Colonic mucosa (tissue), 4 donors: ENCODE measurements at regions not wholly inside any gene's neighbourhood (a gene's known extent, or its start where the extent isn't known, plus 50 kb on each side); places are given as distances from the start of the nearest gene placed in this dataset.

Experiments used
- DNase-seq: peaks from one replicate; pipeline ENCODE4 v3.0.0-alpha.2; 2020
- H3K27ac ChIP-seq: fragments of 200-600 bp; one replicate; pipeline ENCODE4 v1.8.0; 2021
- H3K27me3 ChIP-seq: fragments of 200-600 bp; one replicate; pipeline ENCODE4 v1.8.0; 2021
- H3K36me3 ChIP-seq: fragments of 200-600 bp; one replicate; pipeline ENCODE4 v1.8.0; 2021
- H3K4me1 ChIP-seq: fragments of 200-600 bp; one replicate; pipeline ENCODE4 v1.8.0; 2021; ENCODE audit warnings: mild to moderate bottlenecking
- H3K4me3 ChIP-seq: fragments of 200-600 bp; one replicate; pipeline ENCODE4 v1.8.0; 2021
- H3K9ac ChIP-seq, 2 donors: one replicate each; pipeline ENCODE4 v1.7.0; 2013; ENCODE audit warnings: control low read depth in 2 of 2, low read depth in 2 of 2, low read length in 2 of 2
- H3K9me3 ChIP-seq: fragments of 200-600 bp; one replicate; pipeline ENCODE4 v1.8.0; 2021
- intact Hi-C: fragments of 100-400 bp; cut with DNase I; formaldehyde crosslinking; loops from one replicate; pipeline ENCODE4 v1.14.1; 2022
- TF ChIP-seq, protein P1 (sequence below): fragments of 200-600 bp; IDR thresholded peaks from one replicate; pipeline ENCODE4 v1.8.0; 2022; ENCODE audit warnings: antibody characterized with exemption, mild to moderate bottlenecking
- donor health status: healthy.
- donor health status: DM: no; HTN: no; CAD: no.
- donor health status: DM: no; HTN: no; CAD: no.

DNA sequence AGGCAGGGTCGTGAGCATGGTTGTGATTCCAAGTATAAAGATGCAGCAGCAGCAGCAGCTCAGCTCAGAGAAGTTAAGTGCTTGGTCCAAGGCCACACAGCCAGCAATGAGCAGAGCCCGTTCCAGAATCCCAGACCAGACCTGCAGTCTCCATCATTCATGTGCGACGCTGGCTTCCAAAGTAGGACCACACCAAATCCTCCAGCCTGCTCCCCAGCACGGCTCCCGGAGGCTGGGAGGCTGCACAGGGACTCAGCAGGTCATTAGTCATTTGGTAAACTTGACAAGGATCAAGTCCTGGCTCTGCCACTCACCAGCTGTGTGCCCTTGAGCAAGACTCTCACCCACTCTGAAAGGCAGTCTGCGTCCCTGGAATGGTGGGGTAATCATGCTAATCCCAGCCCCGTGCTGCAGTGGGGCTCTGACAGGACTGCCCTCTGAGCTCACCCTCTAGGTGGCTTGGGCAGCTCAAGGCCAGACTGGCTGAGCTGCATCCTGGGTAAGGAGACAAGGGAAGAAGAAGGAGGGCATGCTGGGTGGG is 95.1 kb upstream of the TMEM132E start:
- H3K36me3 ChIP-seq: no peaks in the 10 kb centered on the region
- no peak for DNase-seq
- TF ChIP-seq, protein P1, sequence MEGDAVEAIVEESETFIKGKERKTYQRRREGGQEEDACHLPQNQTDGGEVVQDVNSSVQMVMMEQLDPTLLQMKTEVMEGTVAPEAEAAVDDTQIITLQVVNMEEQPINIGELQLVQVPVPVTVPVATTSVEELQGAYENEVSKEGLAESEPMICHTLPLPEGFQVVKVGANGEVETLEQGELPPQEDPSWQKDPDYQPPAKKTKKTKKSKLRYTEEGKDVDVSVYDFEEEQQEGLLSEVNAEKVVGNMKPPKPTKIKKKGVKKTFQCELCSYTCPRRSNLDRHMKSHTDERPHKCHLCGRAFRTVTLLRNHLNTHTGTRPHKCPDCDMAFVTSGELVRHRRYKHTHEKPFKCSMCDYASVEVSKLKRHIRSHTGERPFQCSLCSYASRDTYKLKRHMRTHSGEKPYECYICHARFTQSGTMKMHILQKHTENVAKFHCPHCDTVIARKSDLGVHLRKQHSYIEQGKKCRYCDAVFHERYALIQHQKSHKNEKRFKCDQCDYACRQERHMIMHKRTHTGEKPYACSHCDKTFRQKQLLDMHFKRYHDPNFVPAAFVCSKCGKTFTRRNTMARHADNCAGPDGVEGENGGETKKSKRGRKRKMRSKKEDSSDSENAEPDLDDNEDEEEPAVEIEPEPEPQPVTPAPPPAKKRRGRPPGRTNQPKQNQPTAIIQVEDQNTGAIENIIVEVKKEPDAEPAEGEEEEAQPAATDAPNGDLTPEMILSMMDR: no peak
- no peaks in the 10 kb centered on the region for H3K9me3 ChIP-seq
- intact Hi-C loops: no loop called here
- H3K27ac ChIP-seq: no peak overlapping the region
- no peaks in the 10 kb centered on the region for H3K4me1 ChIP-seq
- H3K27me3 ChIP-seq: no peaks in the 10 kb centered on the region
- H3K4me3 ChIP-seq: no peak overlapping the region
- no peak overlapping the region for H3K9ac ChIP-seq

GRCh38 chr17:34482730-34483129 is 96.7 kb upstream of the TMEM132E start:
- no peak for DNase-seq
- Histone ChIP-seq H3K4me1 (no peaks in the 10 kb centered on the region), H3K9me3 (no peaks in the 10 kb centered on the region), H3K36me3 (no peaks in the 10 kb centered on the region), H3K27me3 (no peaks in the 10 kb centered on the region), H3K27ac (no peak overlapping the region), H3K4me3 (no peak overlapping the region), H3K9ac (no peak overlapping the region)
- TF ChIP-seq, protein P1: no peak
- intact Hi-C loops: no loop called here

DNA sequence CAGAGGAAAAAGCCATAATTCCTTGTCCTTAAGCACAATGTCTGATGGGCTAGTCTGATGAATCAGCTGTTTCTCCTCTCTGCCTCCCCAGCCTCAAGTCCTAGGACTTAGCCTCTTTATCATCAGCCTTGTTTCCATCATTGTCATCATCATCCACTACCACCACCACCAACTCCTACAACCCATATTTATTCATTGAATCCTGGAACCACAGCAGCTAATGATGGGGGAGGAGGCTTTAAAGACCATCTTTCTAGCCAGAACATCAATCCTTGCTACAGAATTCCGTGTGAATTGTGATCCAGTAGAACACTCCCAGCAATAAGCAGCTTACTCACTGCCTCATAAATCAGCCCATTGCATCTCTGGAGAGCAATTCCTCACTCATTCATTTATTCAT is 97.6 kb upstream of the TMEM132E start:
- no peak for DNase-seq
- Histone ChIP-seq H3K36me3 (no peaks in the 10 kb centered on the region), H3K9me3 (no peaks in the 10 kb centered on the region), H3K4me3 (no peak overlapping the region), H3K9ac (no peak overlapping the region), H3K4me1 (no peaks in the 10 kb centered on the region), H3K27ac (no peak overlapping the region), H3K27me3 (no peaks in the 10 kb centered on the region)
- TF ChIP-seq, protein P1: no peak
- intact Hi-C loops: no loop called here

DNA sequence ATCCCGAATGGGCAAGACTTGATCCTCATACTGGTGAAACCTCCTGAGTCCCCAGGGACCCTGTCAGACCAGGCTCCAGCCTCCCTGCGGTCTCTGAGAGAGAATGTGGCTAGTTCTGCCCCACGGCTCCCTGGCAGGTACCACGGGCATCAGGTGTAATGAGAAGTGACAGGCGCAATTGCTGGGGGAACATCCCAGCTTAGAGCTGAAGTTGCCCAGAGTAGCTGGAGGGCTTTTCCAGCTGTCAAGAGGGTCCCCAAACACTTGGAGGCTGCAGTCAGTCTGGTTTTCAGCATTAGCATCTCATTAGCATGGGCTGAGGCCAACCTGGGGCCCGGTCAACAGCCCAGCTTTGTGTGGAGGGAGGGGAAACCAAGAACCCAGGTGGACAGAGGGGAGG is 100.0 kb upstream of the TMEM132E start:
- H3K36me3 ChIP-seq: no peaks in the 10 kb centered on the region
- intact Hi-C loops: no loop called here
- H3K9me3 ChIP-seq: no peaks in the 10 kb centered on the region
- DNase-seq: no peak
- no peak overlapping the region for H3K4me3 ChIP-seq
- H3K4me1 ChIP-seq: no peaks in the 10 kb centered on the region
- no peak overlapping the region for H3K27ac ChIP-seq
- no peaks in the 10 kb centered on the region for H3K27me3 ChIP-seq
- H3K9ac ChIP-seq: no peak overlapping the region
- TF ChIP-seq, protein P1: no peak

DNA sequence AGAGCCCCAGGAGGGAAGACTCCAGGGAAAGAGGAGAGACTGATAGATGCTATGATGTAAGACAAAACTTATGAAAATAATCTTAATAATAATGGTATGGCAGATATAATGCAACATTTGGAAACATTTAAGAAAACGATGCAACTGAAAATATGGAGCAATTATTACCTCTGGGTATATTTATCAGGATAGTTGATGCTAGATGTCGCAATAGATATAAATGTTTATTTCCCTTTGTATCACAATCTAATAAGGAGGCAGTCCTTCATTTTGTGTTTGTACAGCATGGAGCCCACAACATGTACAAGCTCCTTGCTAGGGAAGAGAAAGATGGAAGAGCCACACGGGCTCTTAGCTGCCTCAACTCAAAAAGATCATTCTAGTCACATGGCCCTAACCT is 101.1 kb upstream of the TMEM132E start:
- TF ChIP-seq, protein P1: no peak
- no peaks in the 10 kb centered on the region for H3K36me3 ChIP-seq
- intact Hi-C loops: no loop called here

DNA sequence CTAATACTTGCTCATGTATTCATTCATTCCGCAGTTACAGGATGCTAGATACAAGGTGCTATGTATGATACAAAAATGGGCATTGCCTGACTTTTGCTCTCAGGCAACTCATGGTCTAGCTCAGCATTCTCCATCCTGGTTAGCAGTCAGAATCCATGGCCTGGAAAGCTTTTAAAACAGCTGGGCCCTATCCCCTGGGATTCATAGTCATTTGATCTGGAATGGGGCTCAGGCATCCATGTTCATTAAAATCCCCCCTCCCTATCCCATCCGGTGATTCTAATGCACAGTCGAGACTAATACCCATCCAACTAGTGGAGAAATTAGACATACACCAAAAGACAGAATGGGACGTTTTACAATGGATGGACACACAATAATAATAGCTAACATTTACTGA is 104.1 kb upstream of the TMEM132E start:
- H3K4me1 ChIP-seq: no peaks in the 10 kb centered on the region
- intact Hi-C loops: no loop called here
- no peaks in the 10 kb centered on the region for H3K9me3 ChIP-seq
- no peaks in the 10 kb centered on the region for H3K36me3 ChIP-seq
- H3K27ac ChIP-seq: no peak overlapping the region
- no peaks in the 10 kb centered on the region for H3K27me3 ChIP-seq
- no peak overlapping the region for H3K9ac ChIP-seq
- no peak for DNase-seq
- no peak overlapping the region for H3K4me3 ChIP-seq
- TF ChIP-seq, protein P1: no peak

More for the DNA sequence above, 101.1 kb upstream of the TMEM132E start:
- no peak overlapping the region for H3K4me3 ChIP-seq
- H3K9me3 ChIP-seq: no peaks in the 10 kb centered on the region
- no peak for DNase-seq
- no peak overlapping the region for H3K27ac ChIP-seq
- H3K27me3 ChIP-seq: no peaks in the 10 kb centered on the region
- no peak overlapping the region for H3K9ac ChIP-seq
- no peaks in the 10 kb centered on the region for H3K4me1 ChIP-seq
